Activated CD4-positive, alpha-beta T cell treated with anti-CD3 and anti-CD28 coated beads, Interleukin-2, amount 10 ng/mL, durations not matched to agents 24 days and 14 days (primary cell): ENCODE measurements at regions not wholly inside any gene's neighbourhood (a gene's known extent, or its start where the extent isn't known, plus 50 kb on each side); places are given as distances from the start of the nearest gene placed in this dataset.

Experiments
- DNase-seq: peaks from one replicate; pipeline ENCODE4 v3.0.0; 2022
- H3K27ac Mint-ChIP-seq: one replicate; pipeline ENCODE4 v1.8.0; 2022; ENCODE audit warnings: mild to moderate bottlenecking, mixed read lengths
- H3K27me3 Mint-ChIP-seq: one replicate; pipeline ENCODE4 v1.8.0; 2022; ENCODE audit warnings: mixed read lengths
- H3K36me3 Mint-ChIP-seq: one replicate; pipeline ENCODE4 v1.8.0; 2022; ENCODE audit warnings: low read depth, mild to moderate bottlenecking, mixed read lengths
- H3K4me1 Mint-ChIP-seq: one replicate; pipeline ENCODE4 v1.8.0; 2021; ENCODE audit warnings: mixed read lengths
- H3K4me3 Mint-ChIP-seq: one replicate; pipeline ENCODE4 v1.8.0; 2022; ENCODE audit warnings: mild to moderate bottlenecking, moderate library complexity, mixed read lengths
- H3K9me3 Mint-ChIP-seq: one replicate; pipeline ENCODE4 v1.8.0; 2021; ENCODE audit warnings: mixed read lengths
- intact Hi-C: fragments of 100-400 bp; cut with micrococcal nuclease; formaldehyde crosslinking; loops from one replicate; pipeline ENCODE4 v1.15.1; 2023

GRCh38 chr13:64057372-64058020, 2641.8 kb upstream of the PCDH20 start:
- DNase-seq, result no peak
- no peaks in the 10 kb centered on the region for H3K4me1 Mint-ChIP-seq
- intact Hi-C loops, result no loop called here

GRCh38 chr13:64054321-64054720, 2638.7 kb upstream of the PCDH20 start:
- intact Hi-C loops, result no loop called here
- peaks cover 5% of the 10 kb centered on the region for H3K9me3 Mint-ChIP-seq
- no peak overlapping the region for H3K4me3 Mint-ChIP-seq
- no peaks in the 10 kb centered on the region for H3K36me3 Mint-ChIP-seq
- H3K27me3 Mint-ChIP-seq, result no peaks in the 10 kb centered on the region
- no peak overlapping the region for H3K27ac Mint-ChIP-seq
- no peaks in the 10 kb centered on the region for H3K4me1 Mint-ChIP-seq
- no peak for DNase-seq

More at GRCh38 chr13:64057372-64058020, 2641.8 kb upstream of the PCDH20 start:
- H3K9me3 Mint-ChIP-seq, result no peaks in the 10 kb centered on the region
- no peak overlapping the region for H3K27ac Mint-ChIP-seq
- H3K27me3 Mint-ChIP-seq, result no peaks in the 10 kb centered on the region
- no peak overlapping the region for H3K4me3 Mint-ChIP-seq
- no peaks in the 10 kb centered on the region for H3K36me3 Mint-ChIP-seq

- peaks cover 5% of the 10 kb centered on the region for H3K9me3 Mint-ChIP-seq
- no peaks in the 10 kb centered on the region for H3K4me1 Mint-ChIP-seq
- H3K27ac Mint-ChIP-seq, result no peak overlapping the region
- intact Hi-C loops, result no loop called here
- no peak overlapping the region for H3K4me3 Mint-ChIP-seq
- no peaks in the 10 kb centered on the region for H3K27me3 Mint-ChIP-seq
- H3K36me3 Mint-ChIP-seq, result no peaks in the 10 kb centered on the region
- DNase-seq, result no peak
Measured at GRCh38 chr13:64052521-64052920, 2636.9 kb upstream of the PCDH20 start.

GRCh38 chr13:64051278-64051677, 2635.6 kb upstream of the PCDH20 start:
- no peaks in the 10 kb centered on the region for H3K27me3 Mint-ChIP-seq
- intact Hi-C loops, result no loop called here
- peaks cover 5% of the 10 kb centered on the region for H3K9me3 Mint-ChIP-seq
- H3K27ac Mint-ChIP-seq, result no peak overlapping the region
- H3K36me3 Mint-ChIP-seq, result no peaks in the 10 kb centered on the region
- no peak overlapping the region for H3K4me3 Mint-ChIP-seq
- no peaks in the 10 kb centered on the region for H3K4me1 Mint-ChIP-seq
- no peak for DNase-seq

GRCh38 chr13:64041296-64041695, 2625.6 kb upstream of the PCDH20 start:
- intact Hi-C loops, result no loop called here
- Mint-ChIP-seq H3K27ac (no peak overlapping the region), H3K4me1 (no peaks in the 10 kb centered on the region), H3K27me3 (no peaks in the 10 kb centered on the region), H3K4me3 (no peak overlapping the region), H3K9me3 (no peaks in the 10 kb centered on the region), H3K36me3 (no peaks in the 10 kb centered on the region)
- no peak for DNase-seq

- no peaks in the 10 kb centered on the region for H3K27me3 Mint-ChIP-seq
- H3K9me3 Mint-ChIP-seq, result no peaks in the 10 kb centered on the region
- intact Hi-C loops, result no loop called here
- no peak overlapping the region for H3K4me3 Mint-ChIP-seq
- DNase-seq, result no peak
- no peaks in the 10 kb centered on the region for H3K4me1 Mint-ChIP-seq
- no peaks in the 10 kb centered on the region for H3K36me3 Mint-ChIP-seq
- H3K27ac Mint-ChIP-seq, result no peak overlapping the region
Measured at GRCh38 chr13:64033921-64034320, 2618.3 kb upstream of the PCDH20 start.

GRCh38 chr13:64029343-64030093, 2613.9 kb upstream of the PCDH20 start:
- H3K4me3 Mint-ChIP-seq, result no peak overlapping the region
- intact Hi-C loops, result no loop called here
- H3K27ac Mint-ChIP-seq, result no peak overlapping the region
- no peaks in the 10 kb centered on the region for H3K36me3 Mint-ChIP-seq
- H3K27me3 Mint-ChIP-seq, result no peaks in the 10 kb centered on the region
- peak; percentile 40 for DNase-seq
- no peaks in the 10 kb centered on the region for H3K4me1 Mint-ChIP-seq
- no peaks in the 10 kb centered on the region for H3K9me3 Mint-ChIP-seq

- H3K27me3 Mint-ChIP-seq, result no peaks in the 10 kb centered on the region
- no peak overlapping the region for H3K27ac Mint-ChIP-seq
- no peaks in the 10 kb centered on the region for H3K4me1 Mint-ChIP-seq
- DNase-seq, result no peak
- H3K36me3 Mint-ChIP-seq, result no peaks in the 10 kb centered on the region
- no peak overlapping the region for H3K4me3 Mint-ChIP-seq
- no peaks in the 10 kb centered on the region for H3K9me3 Mint-ChIP-seq
- intact Hi-C loops, result no loop called here
Measured at GRCh38 chr13:64028551-64028950, 2612.9 kb upstream of the PCDH20 start.

GRCh38 chr13:64020126-64020525, 2604.5 kb upstream of the PCDH20 start:
- Mint-ChIP-seq H3K27me3 (no peaks in the 10 kb centered on the region), H3K27ac (no peak overlapping the region), H3K36me3 (no peaks in the 10 kb centered on the region), H3K9me3 (peaks cover 4% of the 10 kb centered on the region), H3K4me1 (no peaks in the 10 kb centered on the region), H3K4me3 (no peak overlapping the region)
- intact Hi-C loops, result no loop called here
- DNase-seq, result no peak

GRCh38 chr13:64007339-64007738, 2591.7 kb upstream of the PCDH20 start:
- Mint-ChIP-seq H3K36me3 (no peaks in the 10 kb centered on the region), H3K27ac (no peak overlapping the region), H3K4me1 (no peaks in the 10 kb centered on the region), H3K27me3 (no peaks in the 10 kb centered on the region), H3K4me3 (no peak overlapping the region), H3K9me3 (peaks cover 3% of the 10 kb centered on the region)
- intact Hi-C loops, result no loop called here
- no peak for DNase-seq

- H3K27me3 Mint-ChIP-seq, result no peaks in the 10 kb centered on the region
- DNase-seq, result no peak
- intact Hi-C loops, result no loop called here
- H3K36me3 Mint-ChIP-seq, result no peaks in the 10 kb centered on the region
- H3K27ac Mint-ChIP-seq, result no peak overlapping the region
- H3K4me3 Mint-ChIP-seq, result no peak overlapping the region
- H3K9me3 Mint-ChIP-seq, result peaks cover 6% of the 10 kb centered on the region
- no peaks in the 10 kb centered on the region for H3K4me1 Mint-ChIP-seq
Measured at GRCh38 chr13:64000321-64000720, 2584.7 kb upstream of the PCDH20 start.

- no peaks in the 10 kb centered on the region for H3K27me3 Mint-ChIP-seq
- H3K27ac Mint-ChIP-seq, result no peak overlapping the region
- intact Hi-C loops, result no loop called here
- H3K4me1 Mint-ChIP-seq, result no peaks in the 10 kb centered on the region
- no peak overlapping the region for H3K4me3 Mint-ChIP-seq
- H3K9me3 Mint-ChIP-seq, result peaks cover 6% of the 10 kb centered on the region
- no peaks in the 10 kb centered on the region for H3K36me3 Mint-ChIP-seq
- no peak for DNase-seq
Measured at GRCh38 chr13:63999614-64000305, 2584.1 kb upstream of the PCDH20 start.

- Mint-ChIP-seq H3K36me3 (no peaks in the 10 kb centered on the region), H3K9me3 (no peaks in the 10 kb centered on the region), H3K4me1 (no peaks in the 10 kb centered on the region), H3K27me3 (no peaks in the 10 kb centered on the region), H3K27ac (no peak overlapping the region), H3K4me3 (no peak overlapping the region)
- DNase-seq, result no peak
- intact Hi-C loops, result no loop called here
Measured at GRCh38 chr13:63983366-63983765, 2567.7 kb upstream of the PCDH20 start.

GRCh38 chr13:63979951-63980350, 2564.3 kb upstream of the PCDH20 start:
- Mint-ChIP-seq H3K9me3 (no peaks in the 10 kb centered on the region), H3K4me3 (no peak overlapping the region), H3K27ac (no peak overlapping the region), H3K36me3 (no peaks in the 10 kb centered on the region), H3K4me1 (no peaks in the 10 kb centered on the region), H3K27me3 (no peaks in the 10 kb centered on the region)
- intact Hi-C loops, result no loop called here
- DNase-seq, result no peak
